HG03439 (cell line): ENCODE measurements at regions not wholly inside any gene's neighbourhood (a gene's known extent, or its start where the extent isn't known, plus 50 kb on each side); places are given as distances from the start of the nearest gene placed in this dataset.

Experiments used
- ATAC-seq: cut with Tn5 transposase; IDR thresholded peaks from one replicate; pipeline ENCODE4 v1.9.1; 2021; ENCODE audit warnings: mild to moderate bottlenecking, moderate library complexity; ENCODE audit not compliant: unreplicated experiment

DNA sequence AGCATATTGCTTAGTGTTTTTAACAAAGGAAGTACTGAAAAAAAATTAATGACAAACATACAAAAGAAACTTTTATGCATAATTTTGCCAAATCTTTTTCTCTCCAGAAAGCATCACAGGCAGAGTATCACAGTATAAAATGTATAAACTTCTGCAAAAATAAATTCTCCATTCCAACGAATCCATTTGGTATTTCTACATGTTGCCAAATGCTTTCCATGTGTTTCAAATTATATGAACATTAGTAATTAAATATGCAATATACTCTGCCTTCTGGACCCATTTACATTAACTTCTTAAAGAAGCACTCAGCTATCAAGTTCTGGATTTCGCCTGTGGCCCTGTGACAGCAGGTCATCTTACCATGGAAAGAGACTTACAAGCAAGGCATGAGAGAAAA is 189.1 kb upstream of the ALCAM start:
- ATAC-seq: no peak

DNA sequence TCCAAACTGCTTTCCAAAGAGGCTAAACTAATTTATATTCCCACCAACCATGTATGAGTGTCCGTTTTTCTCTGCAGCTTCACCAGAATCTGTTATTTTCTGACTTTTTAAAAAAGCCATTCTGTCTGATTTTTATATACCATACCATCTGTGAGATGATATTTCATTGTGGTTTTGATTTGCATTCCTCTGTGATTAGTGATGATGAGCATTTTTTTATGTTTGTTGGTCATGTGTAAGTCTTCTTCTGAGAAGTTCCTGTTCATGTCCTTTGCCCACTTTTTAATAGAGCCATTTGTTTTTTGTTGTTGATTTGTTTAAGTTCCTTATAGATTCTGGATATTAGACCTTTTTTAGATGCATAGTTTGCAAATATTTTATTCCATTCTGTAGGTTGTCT is 179.4 kb upstream of the ALCAM start:
- no peak for ATAC-seq

DNA sequence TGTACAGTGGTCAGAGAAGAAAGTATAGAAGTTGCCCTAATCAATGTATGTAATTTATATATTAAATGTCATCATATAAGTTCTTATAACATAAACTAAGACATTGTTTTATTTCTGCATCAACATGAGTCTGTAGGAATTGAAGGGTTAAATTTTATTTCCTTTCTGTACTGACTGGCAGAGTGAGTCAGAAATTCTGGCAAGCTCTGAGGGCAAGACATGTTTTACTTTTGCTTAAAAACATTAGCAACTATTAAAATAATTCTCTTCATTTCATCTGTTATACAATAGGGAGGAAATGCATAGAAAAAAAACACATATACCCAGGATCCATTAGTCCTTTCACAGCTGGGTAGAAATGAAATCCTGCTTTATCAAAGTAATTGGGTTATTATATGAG is 171.4 kb upstream of the ALCAM start:
- no peak for ATAC-seq

- ATAC-seq: no peak
Observed at GRCh38 chr3:105197863-105198262, 168.8 kb upstream of the ALCAM start.

GRCh38 chr3:105199217-105199616 is 167.5 kb upstream of the ALCAM start:
- ATAC-seq: no peak

DNA sequence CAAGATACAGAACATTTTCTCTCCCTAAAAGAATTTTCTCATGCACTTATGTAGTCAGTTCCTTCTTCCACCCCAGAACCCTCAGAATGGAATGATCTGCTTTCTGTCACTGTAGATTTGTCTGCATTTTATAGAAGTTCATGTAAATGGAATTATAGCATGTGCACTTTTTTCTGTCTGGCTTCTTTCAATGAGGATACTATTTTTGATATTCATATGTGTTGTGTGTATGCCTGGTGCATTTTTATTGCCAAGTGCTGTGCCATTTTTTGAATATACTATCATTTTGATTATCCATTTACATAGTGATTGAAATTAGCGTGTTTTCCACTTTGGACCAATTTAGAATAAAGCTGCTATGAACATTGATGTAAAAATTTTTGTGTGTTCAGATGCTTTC is 156.6 kb upstream of the ALCAM start:
- no peak for ATAC-seq

- no peak for ATAC-seq
Observed at GRCh38 chr3:105214590-105214989, 152.1 kb upstream of the ALCAM start.

GRCh38 chr3:105222568-105223093 is 144.1 kb upstream of the ALCAM start:
- ATAC-seq: no peak

DNA sequence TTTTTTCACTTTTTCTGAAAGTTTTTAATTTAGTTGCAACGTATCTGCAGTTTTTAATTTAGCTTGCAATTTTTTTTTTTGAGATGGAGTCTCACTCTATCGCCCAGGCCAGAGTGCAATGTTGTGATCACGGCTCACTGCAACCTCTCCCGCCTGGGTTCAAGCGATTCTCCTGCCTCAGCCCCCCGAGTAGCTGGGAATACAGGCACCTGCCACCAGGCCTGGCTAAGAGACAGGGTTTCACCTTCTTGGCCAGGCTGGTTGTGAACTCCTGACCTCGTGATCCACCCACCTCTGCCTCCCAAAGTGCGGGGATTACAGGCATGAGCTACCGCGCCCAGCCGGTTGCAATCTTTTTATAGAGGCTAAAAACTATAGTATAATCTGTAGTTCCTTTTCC is 142.9 kb upstream of the ALCAM start:
- ATAC-seq: no peak

- ATAC-seq: no peak
Observed at GRCh38 chr3:105228696-105229095, 138.0 kb upstream of the ALCAM start.

DNA sequence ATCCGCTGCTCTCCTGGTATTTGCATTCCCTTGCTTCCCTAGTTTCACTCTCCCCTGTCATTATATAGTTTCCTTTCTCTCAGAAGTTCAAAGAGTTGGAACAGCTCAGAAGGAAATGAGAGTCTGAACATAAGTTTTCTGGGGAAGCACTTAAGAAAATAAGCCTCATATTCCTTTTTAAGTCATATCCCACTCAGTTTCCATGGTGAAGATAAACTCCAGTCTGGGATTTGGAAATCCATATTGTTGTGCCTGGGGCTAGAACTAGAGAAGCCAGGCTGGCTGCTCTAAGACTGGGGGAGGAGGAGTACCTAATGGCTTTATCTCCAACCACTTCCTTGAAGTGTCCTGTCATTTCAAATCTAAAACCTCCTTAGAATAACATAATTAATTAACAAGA is 134.2 kb upstream of the ALCAM start:
- no peak for ATAC-seq

DNA sequence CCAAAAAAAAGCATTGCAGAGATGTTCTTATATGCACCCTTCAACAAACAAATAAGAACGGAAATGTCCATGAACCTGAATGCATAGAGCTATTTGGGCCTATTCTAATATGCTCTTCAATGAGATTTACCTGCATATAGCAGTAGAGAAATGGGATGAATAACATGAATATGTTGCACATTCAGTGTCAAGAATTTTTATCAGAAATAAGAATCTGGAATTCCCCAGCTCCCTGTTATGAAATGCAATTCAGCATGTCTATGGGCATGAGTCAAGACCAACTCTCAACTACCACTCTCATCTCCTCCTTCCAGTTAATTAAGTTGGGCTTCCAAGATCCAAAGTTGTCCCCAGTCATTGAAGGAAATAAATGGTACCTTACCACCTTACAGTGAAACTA is 133.7 kb upstream of the ALCAM start:
- no peak for ATAC-seq

DNA sequence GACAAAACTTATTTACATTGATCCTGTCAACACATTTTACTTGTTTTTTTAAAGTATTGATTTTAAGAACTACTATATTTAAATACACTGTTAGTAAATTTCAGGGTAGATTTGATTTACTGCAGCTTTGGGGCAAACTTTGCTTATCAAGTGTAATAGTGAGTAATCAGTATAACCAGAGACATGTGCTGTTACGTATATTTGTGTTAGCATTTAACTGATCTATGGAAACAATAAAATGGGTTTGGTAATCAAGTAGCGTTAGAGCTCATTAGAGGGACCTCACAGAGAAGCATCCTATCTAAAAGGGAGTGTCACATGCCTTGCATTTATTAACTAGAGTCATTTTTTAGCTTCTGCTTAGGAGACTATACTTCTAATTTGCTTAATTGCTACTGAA is 131.5 kb upstream of the ALCAM start:
- ATAC-seq: no peak

- no peak for ATAC-seq
Observed at GRCh38 chr3:105235785-105236184, 130.9 kb upstream of the ALCAM start.

DNA sequence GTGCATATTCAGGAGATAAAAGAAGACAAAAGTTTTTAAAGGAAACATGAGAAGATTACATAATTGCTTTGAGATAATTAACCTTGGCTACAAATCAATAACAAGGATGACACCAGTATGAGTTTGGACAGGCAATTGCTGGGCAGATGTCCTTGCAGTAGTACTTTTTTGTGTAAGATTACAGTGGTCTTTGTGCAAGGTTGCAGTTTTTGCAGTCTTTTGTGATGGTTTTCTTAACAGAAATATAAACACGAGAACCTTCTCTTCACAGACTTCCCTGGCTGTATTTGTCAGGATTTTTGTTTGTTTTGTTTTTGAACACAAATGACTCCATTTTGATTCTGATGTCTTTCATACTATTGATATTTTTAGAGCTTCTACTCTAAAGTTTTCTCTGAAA is 128.3 kb upstream of the ALCAM start:
- no peak for ATAC-seq

GRCh38 chr3:105243076-105243475 is 123.6 kb upstream of the ALCAM start:
- no peak for ATAC-seq

GRCh38 chr3:105246536-105246935 is 120.2 kb upstream of the ALCAM start:
- no peak for ATAC-seq

- no peak for ATAC-seq
Observed at GRCh38 chr3:105253225-105253624, 113.5 kb upstream of the ALCAM start.

DNA sequence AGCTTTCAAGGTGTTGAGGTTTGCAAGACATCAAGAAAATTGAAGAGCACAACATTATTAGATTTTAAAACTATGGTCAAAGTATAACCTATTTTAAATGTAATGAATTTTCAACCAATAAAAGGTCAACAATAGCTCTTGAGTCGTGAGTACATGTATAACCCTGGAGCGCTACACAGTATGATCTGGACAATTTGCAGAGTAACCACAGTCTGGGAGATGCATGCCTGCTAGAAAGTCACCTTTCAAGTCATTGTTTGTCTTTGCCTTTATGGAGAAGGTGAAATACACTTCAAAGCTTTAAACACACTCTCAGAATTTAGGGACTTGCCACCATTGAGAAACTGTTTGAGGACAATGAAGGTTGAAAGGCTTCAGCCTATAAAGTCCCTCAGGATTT is 112.6 kb upstream of the ALCAM start:
- no peak for ATAC-seq

DNA sequence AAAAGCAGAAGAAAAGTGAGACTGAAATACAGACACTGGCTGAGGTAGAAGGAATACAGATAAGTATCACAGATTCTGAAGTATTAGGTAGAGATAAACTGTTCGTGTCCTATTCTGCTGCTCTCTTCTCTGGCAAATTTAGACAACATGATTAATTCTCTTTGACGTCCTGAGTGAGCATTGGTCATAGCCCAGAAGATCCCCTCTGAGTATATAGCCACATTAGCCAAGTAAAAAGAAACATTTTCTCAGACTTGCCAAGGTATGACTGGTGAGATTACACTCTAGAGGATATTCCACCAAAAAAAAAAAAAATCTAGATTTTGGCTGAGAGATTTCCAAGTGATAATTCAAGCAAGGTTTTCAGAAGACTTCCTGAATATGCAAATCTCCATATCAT is 111.4 kb upstream of the ALCAM start:
- ATAC-seq: no peak

DNA sequence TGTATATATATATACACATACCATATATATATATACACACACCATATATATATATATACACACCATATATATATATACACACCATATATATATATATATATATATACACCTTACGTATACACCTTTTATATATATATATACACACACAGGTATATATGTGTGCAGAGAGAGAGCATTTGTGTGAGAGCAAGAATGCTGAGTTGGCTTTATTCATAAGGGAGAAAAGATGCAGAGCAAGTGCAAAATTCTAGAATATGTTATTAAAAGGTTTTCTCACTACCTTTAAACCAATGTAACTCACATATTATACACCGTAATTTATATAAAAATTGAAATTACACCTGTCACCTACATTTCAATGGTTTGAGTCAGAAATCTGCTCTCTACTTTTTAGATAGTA is 107.2 kb upstream of the ALCAM start:
- no peak for ATAC-seq

DNA sequence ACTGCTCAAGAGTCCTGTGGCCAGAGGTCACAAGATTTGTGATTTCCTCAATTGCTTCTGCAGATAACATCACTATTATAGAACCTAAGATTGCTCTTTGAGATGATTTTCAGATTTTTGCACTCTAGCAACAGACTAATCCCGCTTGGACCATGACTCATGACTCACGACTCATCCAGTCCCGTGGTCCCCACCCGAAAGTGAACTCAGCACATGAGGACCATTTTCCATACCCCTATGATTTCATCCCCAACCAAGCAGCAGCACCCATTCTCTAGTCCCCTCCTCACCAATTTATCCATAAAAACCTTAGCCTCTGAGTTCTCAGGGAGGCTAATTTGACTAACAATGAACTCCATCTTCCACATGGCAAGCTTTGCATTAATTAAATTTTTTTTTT is 106.3 kb upstream of the ALCAM start:
- no peak for ATAC-seq

DNA sequence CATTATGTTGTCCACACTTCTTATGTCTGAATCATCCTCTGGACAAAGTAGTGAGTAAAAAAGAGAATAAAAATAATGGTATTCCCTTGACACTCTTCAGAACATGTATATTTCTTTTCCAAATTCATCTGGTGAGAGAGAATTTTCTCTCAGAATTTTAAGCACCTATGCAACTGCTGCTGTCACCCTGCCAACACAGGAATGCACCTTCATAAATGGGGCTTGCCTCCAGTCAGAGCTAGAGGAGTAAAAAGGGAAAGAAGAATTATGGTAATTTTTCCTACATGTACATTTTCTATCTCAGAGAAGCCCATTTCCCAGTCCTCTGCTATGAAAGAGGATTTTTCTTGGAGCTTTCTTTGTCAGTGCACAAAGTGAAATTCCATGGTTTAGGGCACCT is 92.2 kb upstream of the ALCAM start:
- ATAC-seq: no peak

GRCh38 chr3:105274958-105275357 is 91.8 kb upstream of the ALCAM start:
- ATAC-seq: no peak
